Testis (tissue), 2 donors: ENCODE measurements at regions not wholly inside any gene's neighbourhood (a gene's known extent, or its start where the extent isn't known, plus 50 kb on each side); places are given as distances from the start of the nearest gene placed in this dataset.

Source experiments
- DNase-seq: peaks from one replicate; pipeline ENCODE4 v3.0.0-alpha.2; 2019
- H3K27ac ChIP-seq, 2 donors: fragments of 200-600 bp; sonication (generic); one replicate each; pipeline ENCODE4 v1.5.1; 2019
- H3K27me3 ChIP-seq: fragments of 200-600 bp; sonication (generic); one replicate; pipeline ENCODE4 v1.5.1; 2019
- H3K36me3 ChIP-seq: fragments of 200-600 bp; sonication (generic); one replicate; pipeline ENCODE4 v1.5.1; 2017; ENCODE audit warnings: low read depth; ENCODE audit errors: missing control alignments
- H3K4me1 ChIP-seq: fragments of 200-600 bp; sonication (generic); one replicate; pipeline ENCODE4 v1.5.1; 2019
- H3K4me3 ChIP-seq, 2 donors: fragments of 200-600 bp; sonication (generic); one replicate each; pipeline ENCODE4 v1.5.1; 2017 to 2019
- H3K9me3 ChIP-seq: fragments of 200-600 bp; sonication (generic); one replicate; pipeline ENCODE4 v1.5.1; 2017
- CTCF ChIP-seq, 3 experiments: fragments of 450-650 bp in 2 of 3; fragments of 200-600 bp in 1 of 3; sonication (generic) in 1 of 3; IDR thresholded peaks; one replicate each; pipeline ENCODE4 v1.5.1; 2016 to 2019; ENCODE audit warnings: antibody characterized with exemption in 3 of 3, mild to moderate bottlenecking in 2 of 3, moderate library complexity in 1 of 3
- POLR2A ChIP-seq: fragments of 450-650 bp; IDR thresholded peaks from one replicate; pipeline ENCODE4 v1.6.1; 2017; ENCODE audit warnings: antibody characterized with exemption, mild to moderate bottlenecking, moderate library complexity
- WGBS, 2 donors: methylation state at CpG; one replicate each; pipeline ENCODE4 v1.1.5; 2018; 5-methylcytosine and 5-hydroxymethylcytosine counted together
- intact Hi-C: fragments of 100-400 bp; cut with DNase I; formaldehyde crosslinking; loops from one replicate; pipeline ENCODE4 v1.15.1; 2023; ENCODE audit warnings: low total_unique reads

DNA sequence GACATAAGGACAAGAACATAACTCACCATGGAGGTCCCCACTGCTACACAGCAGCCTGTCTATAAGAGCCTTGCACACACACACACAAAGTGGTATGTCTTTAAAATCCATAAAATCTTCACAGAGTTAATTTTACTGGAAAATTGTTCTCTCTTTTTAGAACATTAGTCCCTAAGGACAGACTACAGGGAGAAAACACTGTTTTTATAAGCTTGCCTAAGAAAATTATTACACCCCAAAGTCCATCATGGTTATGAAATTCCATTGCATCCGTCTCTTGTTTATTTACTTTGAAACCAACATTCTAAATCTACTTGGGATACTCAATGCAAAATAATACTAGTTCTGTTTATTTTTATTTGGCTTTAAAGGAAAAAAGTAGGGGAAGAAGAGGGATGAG lies 197.4 kb downstream of the SETD4 start:
- H3K27me3 ChIP-seq = no peaks in the 10 kb centered on the region
- no peaks in the 10 kb centered on the region for H3K4me1 ChIP-seq
- H3K4me3 ChIP-seq = no peak overlapping the region
- no peak overlapping the region for H3K27ac ChIP-seq
- no peak for TF ChIP-seq CTCF (IDR thresholded peaks at IDR 0.05)
- no peak for TF ChIP-seq POLR2A
- no peaks in the 10 kb centered on the region for H3K36me3 ChIP-seq
- 50 to 68% methylated on average over 1 of the region's 1 CpG for WGBS, 2 donors
- DNase-seq = no peak
- no peaks in the 10 kb centered on the region for H3K9me3 ChIP-seq
- intact Hi-C loops = no loop called here

- TF ChIP-seq CTCF (IDR thresholded peaks at IDR 0.05) = no peak
- no peak for TF ChIP-seq POLR2A
- Histone ChIP-seq H3K36me3 (no peaks in the 10 kb centered on the region), H3K27me3 (no peaks in the 10 kb centered on the region), H3K27ac (no peak overlapping the region), H3K9me3 (no peaks in the 10 kb centered on the region), H3K4me1 (no peaks in the 10 kb centered on the region), H3K4me3 (no peak overlapping the region)
- DNase-seq = no peak
- intact Hi-C loops = no loop called here
Observed at GRCh38 chr21:35861661-35862060, 198.7 kb downstream of the SETD4 start.

- DNase-seq = no peak
- Histone ChIP-seq H3K36me3 (no peaks in the 10 kb centered on the region), H3K4me3 (no peak overlapping the region), H3K4me1 (no peaks in the 10 kb centered on the region), H3K9me3 (no peaks in the 10 kb centered on the region), H3K27ac (no peak overlapping the region), H3K27me3 (no peaks in the 10 kb centered on the region)
- intact Hi-C loops = no loop called here
- 81% methylated on average over 6 of the region's 6 CpGs for WGBS, 2 donors
- TF ChIP-seq CTCF (IDR thresholded peaks at IDR 0.05) = no peak
- TF ChIP-seq POLR2A = no peak
Observed at GRCh38 chr21:35860189-35860869, 200.0 kb downstream of the SETD4 start.

DNA sequence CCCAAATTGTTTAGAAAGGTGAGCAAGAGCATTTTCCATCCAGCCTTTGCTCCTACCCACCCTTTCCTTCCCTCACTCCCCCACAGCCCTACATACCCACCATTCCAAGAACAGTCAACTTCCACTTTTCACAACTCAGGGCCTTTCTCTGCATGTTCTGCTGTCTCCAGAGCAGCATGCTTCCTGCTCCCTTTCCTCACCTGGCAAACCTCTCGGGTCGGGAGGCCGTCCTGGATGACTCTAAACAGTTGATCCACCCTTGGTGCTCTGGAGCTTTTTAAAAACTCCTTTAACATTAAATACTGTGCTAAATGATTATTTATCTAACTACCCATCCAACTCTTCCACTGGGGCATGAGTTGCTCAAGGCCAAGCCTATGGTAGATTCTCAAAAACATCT lies 200.6 kb downstream of the SETD4 start:
- H3K36me3 ChIP-seq = no peaks in the 10 kb centered on the region
- WGBS, 2 donors = 73 to 85% methylated on average over 3 of the region's 3 CpGs
- intact Hi-C loops = no loop called here

DNA sequence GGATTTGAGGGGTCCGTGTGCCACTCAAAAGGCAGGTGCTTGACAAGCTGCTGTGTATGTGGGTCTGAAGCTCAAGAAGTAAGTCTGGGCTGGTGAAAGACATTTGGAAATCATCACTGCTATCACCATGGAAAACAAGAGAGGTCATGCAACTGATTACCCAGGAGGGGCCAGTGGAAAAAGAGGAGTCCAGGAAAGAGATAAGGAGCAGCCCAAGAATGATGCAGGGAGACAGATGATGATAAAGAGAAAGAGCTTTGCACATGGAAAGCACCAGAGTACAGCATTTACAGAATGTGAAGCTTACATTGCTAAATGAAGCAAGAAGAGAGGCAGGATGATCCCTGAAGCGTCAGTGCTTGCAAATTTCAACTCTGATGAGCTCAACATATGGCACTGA lies 203.2 kb downstream of the SETD4 start:
- Histone ChIP-seq H3K4me3 (no peak overlapping the region), H3K9me3 (no peaks in the 10 kb centered on the region), H3K27me3 (no peaks in the 10 kb centered on the region), H3K4me1 (peaks cover 11% of the 10 kb centered on the region), H3K36me3 (no peaks in the 10 kb centered on the region), H3K27ac (no peak overlapping the region)
- no peak for DNase-seq
- 72 to 82% methylated on average over 2 of the region's 2 CpGs for WGBS, 2 donors
- TF ChIP-seq CTCF (IDR thresholded peaks at IDR 0.05) (no peak), POLR2A (no peak)
- intact Hi-C loops = no loop called here

More for the DNA sequence above, 200.6 kb downstream of the SETD4 start:
- Histone ChIP-seq H3K27me3 (no peaks in the 10 kb centered on the region), H3K9me3 (no peaks in the 10 kb centered on the region), H3K4me3 (no peak overlapping the region), H3K27ac (no peak overlapping the region), H3K4me1 (no peaks in the 10 kb centered on the region)
- no peak for DNase-seq
- TF ChIP-seq POLR2A = no peak
